Liver (tissue), 8 donors: ENCODE measurements at regions not wholly inside any gene's neighbourhood (a gene's known extent, or its start where the extent isn't known, plus 50 kb on each side); places are given as distances from the start of the nearest gene placed in this dataset.

ENCODE experiments used
- DNase-seq: peaks from one replicate; pipeline ENCODE4 v3.0.0-alpha.2; 2017; ENCODE audit warnings: low spot score
- H3K27ac ChIP-seq, 2 donors: one replicate each; pipeline ENCODE4 v1.7.0; 2013; ENCODE audit warnings: inconsistent platforms in 2 of 2, low read length in 2 of 2, control low read depth in 1 of 2, low read depth in 1 of 2, mild to moderate bottlenecking in 1 of 2
- H3K27me3 ChIP-seq, 4 donors: one replicate each; pipeline versions ENCODE4 v1.6.1 to v1.7.0; 2013; ENCODE audit warnings: low read length in 3 of 4, inconsistent platforms in 1 of 4, mild to moderate bottlenecking in 1 of 4, moderate library complexity in 1 of 4; ENCODE audit not compliant: control insufficient read depth in 4 of 4, insufficient read depth in 4 of 4
- H3K36me3 ChIP-seq, 4 donors: one replicate each; pipeline versions ENCODE4 v1.6.1 to v1.7.0; 2013; ENCODE audit warnings: low read length in 3 of 4, mild to moderate bottlenecking in 3 of 4, low read depth in 1 of 4, moderate library complexity in 1 of 4; ENCODE audit not compliant: control insufficient read depth in 4 of 4, insufficient read depth in 3 of 4
- H3K4me1 ChIP-seq, 4 donors: one replicate each; pipeline versions ENCODE4 v1.6.1 to v1.7.0; 2013; ENCODE audit warnings: low read length in 3 of 4, mild to moderate bottlenecking in 3 of 4, moderate library complexity in 1 of 4; ENCODE audit not compliant: control insufficient read depth in 4 of 4, insufficient read depth in 4 of 4
- H3K4me3 ChIP-seq, 3 donors: one replicate each; pipeline versions ENCODE4 v1.6.1 to v1.7.0; 2013; ENCODE audit warnings: low read length in 3 of 3, control low read depth in 1 of 3, low read depth in 1 of 3, mild to moderate bottlenecking in 1 of 3
- H3K9ac ChIP-seq, 2 donors: one replicate each; pipeline ENCODE4 v1.7.0; 2013; ENCODE audit warnings: low read length in 2 of 2, mild to moderate bottlenecking in 2 of 2, moderate library complexity in 2 of 2, control low read depth in 1 of 2, low read depth in 1 of 2
- H3K9me3 ChIP-seq, 4 donors: one replicate each; pipeline versions ENCODE4 v1.6.1 to v1.7.0; 2013; ENCODE audit warnings: low read length in 3 of 4; ENCODE audit not compliant: control insufficient read depth in 4 of 4
- FOXA1 ChIP-seq: IDR thresholded peaks from 2 replicates; pipeline ENCODE4 v1.6.1; 2016; ENCODE audit warnings: antibody characterized with exemption
- FOXA2 ChIP-seq: IDR thresholded peaks from 2 replicates; pipeline ENCODE4 v1.6.1; 2016; ENCODE audit warnings: antibody characterized with exemption
- GABPA ChIP-seq, 2 donors: IDR thresholded peaks in 1 of 2; conservative IDR thresholded peaks in 1 of 2; 2 replicates each; pipeline ENCODE4 v1.6.1; 2016; ENCODE audit warnings: antibody characterized with exemption in 2 of 2, mild to moderate bottlenecking in 1 of 2, moderate library complexity in 1 of 2
- HNF4G ChIP-seq: IDR thresholded peaks from 2 replicates; pipeline ENCODE4 v1.6.1; 2016; ENCODE audit warnings: antibody characterized with exemption
- JUND ChIP-seq, 2 donors: IDR thresholded peaks; 2 replicates each; pipeline ENCODE4 v1.6.1; 2016; ENCODE audit warnings: antibody characterized with exemption in 2 of 2
- NR2F2 ChIP-seq: IDR thresholded peaks from 2 replicates; pipeline ENCODE4 v1.6.1; 2016; ENCODE audit warnings: antibody characterized with exemption
- RAD21 ChIP-seq, 2 donors: IDR thresholded peaks; 2 replicates each; pipeline ENCODE4 v1.6.1; 2016; ENCODE audit warnings: antibody characterized with exemption in 2 of 2, mild to moderate bottlenecking in 2 of 2
- RXRA ChIP-seq, 2 donors: IDR thresholded peaks; 2 replicates each; pipeline ENCODE4 v1.6.1; 2017 to 2018; ENCODE audit warnings: antibody characterized with exemption in 2 of 2, mild to moderate bottlenecking in 1 of 2
- SP1 ChIP-seq: IDR thresholded peaks from 2 replicates; pipeline ENCODE4 v1.6.1; 2018; ENCODE audit warnings: antibody characterized with exemption, mild to moderate bottlenecking
- TAF1 ChIP-seq: conservative IDR thresholded peaks from 2 replicates; pipeline ENCODE4 v1.6.1; 2016; ENCODE audit warnings: antibody characterized with exemption, mild to moderate bottlenecking
- YY1 ChIP-seq: IDR thresholded peaks from 2 replicates; pipeline ENCODE4 v1.6.1; 2016; ENCODE audit warnings: antibody characterized with exemption, mild to moderate bottlenecking
- WGBS: extraction: QIAGEN DNeasy Blood & Tissue Kit; methylation state at CpG from one replicate; pipeline ENCODE4 v1.1.7; 2013; 5-methylcytosine and 5-hydroxymethylcytosine counted together
- TF ChIP-seq, protein P1 (sequence below): IDR thresholded peaks from 2 replicates; pipeline ENCODE4 v1.6.1; 2016; ENCODE audit warnings: antibody characterized with exemption
- TF ChIP-seq, protein P2 (sequence below): IDR thresholded peaks from 2 replicates; pipeline ENCODE4 v1.6.1; 2016; ENCODE audit warnings: antibody characterized with exemption
- TF ChIP-seq, protein P3 (sequence below): fragments of 150-350 bp; IDR thresholded peaks from 2 replicates; pipeline ENCODE4 v1.5.1; 2017; ENCODE audit warnings: improper control_type of control experiment, low read depth, low read length; ENCODE audit not compliant: missing input control
- TF ChIP-seq, protein P4 (sequence below): IDR thresholded peaks from 2 replicates; pipeline ENCODE4 v1.6.1; 2016; ENCODE audit warnings: antibody characterized with exemption
- donor health status: healthy.
- donor health status: healthy.
- donor health status: healthy.
- donor health status: healthy.
- donor health status: healthy.

DNA sequence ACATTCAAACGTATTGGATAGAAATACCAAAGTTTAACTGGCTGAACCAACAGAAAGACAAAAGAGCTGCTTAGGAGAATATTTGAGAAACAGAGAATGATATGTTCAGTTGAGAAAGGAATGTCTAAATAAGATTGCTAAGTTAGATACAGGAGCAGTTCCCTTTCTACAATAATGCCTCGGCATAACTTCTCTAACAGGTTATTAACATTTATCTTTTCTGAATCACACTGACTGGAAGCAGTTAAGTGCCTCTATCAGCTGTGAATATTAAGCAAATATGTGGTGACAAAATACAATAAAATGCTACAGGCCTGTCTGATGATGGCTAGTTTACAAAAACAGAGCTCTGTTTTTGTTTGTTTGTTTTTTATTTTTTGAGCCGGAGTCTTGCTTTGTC is 121.9 kb downstream of the KCNK1 start:
- no peak for DNase-seq
- no peak overlapping the region for H3K4me3 ChIP-seq
- H3K36me3 ChIP-seq = no peaks in the 10 kb centered on the region

DNA sequence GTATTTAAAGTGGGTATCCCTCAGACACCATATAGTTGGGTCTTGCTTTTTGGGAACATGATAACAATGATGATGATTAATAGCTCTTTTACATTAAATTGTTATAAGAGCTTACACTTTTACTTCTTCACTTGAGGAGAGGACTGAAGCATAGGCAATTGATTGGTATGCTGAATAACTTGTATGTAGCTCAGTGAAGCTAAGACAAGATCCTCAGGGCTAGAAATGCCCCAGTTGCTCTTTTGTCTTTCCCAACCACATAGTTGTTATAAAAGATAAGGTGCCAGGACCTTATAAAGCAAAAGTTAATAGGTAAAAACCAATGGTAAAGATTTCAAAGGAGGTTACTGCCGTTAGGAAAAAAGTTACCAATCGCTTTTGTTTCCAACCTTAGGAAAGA is 123.4 kb downstream of the KCNK1 start:
- WGBS = 96% methylated on average over 2 of the region's 2 CpGs
- DNase-seq = no peak
- H3K9me3 ChIP-seq = no peaks in the 10 kb centered on the region

More for the DNA sequence above, 121.9 kb downstream of the KCNK1 start:
- 59% methylated on average over 3 of the region's 3 CpGs for WGBS
- Histone ChIP-seq H3K4me1 (no peaks in the 10 kb centered on the region), H3K27me3 (no peaks in the 10 kb centered on the region), H3K9me3 (no peaks in the 10 kb centered on the region), H3K27ac (no peak overlapping the region), H3K9ac (no peak overlapping the region)
- TF ChIP-seq RXRA (IDR thresholded peaks at IDR 0.05) (no peak), YY1 (no peak), SP1 (no peak), JUND (IDR thresholded peaks at IDR 0.05) (no peak), FOXA2 (no peak), HNF4G (no peak)
- TF ChIP-seq, protein P1, sequence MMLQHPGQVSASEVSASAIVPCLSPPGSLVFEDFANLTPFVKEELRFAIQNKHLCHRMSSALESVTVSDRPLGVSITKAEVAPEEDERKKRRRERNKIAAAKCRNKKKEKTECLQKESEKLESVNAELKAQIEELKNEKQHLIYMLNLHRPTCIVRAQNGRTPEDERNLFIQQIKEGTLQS = no peak
- TF ChIP-seq, protein P2, sequence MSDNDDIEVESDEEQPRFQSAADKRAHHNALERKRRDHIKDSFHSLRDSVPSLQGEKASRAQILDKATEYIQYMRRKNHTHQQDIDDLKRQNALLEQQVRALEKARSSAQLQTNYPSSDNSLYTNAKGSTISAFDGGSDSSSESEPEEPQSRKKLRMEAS = no peak
- TF ChIP-seq, protein P3, sequence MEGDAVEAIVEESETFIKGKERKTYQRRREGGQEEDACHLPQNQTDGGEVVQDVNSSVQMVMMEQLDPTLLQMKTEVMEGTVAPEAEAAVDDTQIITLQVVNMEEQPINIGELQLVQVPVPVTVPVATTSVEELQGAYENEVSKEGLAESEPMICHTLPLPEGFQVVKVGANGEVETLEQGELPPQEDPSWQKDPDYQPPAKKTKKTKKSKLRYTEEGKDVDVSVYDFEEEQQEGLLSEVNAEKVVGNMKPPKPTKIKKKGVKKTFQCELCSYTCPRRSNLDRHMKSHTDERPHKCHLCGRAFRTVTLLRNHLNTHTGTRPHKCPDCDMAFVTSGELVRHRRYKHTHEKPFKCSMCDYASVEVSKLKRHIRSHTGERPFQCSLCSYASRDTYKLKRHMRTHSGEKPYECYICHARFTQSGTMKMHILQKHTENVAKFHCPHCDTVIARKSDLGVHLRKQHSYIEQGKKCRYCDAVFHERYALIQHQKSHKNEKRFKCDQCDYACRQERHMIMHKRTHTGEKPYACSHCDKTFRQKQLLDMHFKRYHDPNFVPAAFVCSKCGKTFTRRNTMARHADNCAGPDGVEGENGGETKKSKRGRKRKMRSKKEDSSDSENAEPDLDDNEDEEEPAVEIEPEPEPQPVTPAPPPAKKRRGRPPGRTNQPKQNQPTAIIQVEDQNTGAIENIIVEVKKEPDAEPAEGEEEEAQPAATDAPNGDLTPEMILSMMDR = no peak

DNA sequence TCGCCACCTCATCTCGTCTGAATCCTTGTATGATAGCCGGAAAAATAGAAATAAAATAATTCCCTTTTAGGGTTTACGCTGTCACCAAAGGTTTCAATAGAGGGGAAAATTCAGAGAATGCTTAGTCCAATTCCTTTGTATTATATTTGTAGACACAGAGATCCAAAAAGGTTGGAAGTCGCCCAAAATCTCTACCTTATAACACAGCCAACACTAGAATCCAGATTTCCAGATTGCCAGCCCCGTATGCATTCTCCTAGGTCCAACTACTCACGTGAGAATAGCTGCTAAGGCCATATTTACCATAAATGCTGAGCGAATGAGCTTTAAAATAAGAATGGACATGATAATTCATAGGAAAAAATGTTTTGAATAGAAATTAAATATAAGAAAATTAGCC is 124.5 kb downstream of the KCNK1 start:
- no peak overlapping the region for H3K27ac ChIP-seq
- TF ChIP-seq GABPA (IDR thresholded peaks at IDR 0.05 in 1 of 2, conservative IDR thresholded peaks at IDR 0.05 in 1 of 2) = no peak
- TF ChIP-seq RAD21 (IDR thresholded peaks at IDR 0.05) = no peak
- TF ChIP-seq, protein P4, sequence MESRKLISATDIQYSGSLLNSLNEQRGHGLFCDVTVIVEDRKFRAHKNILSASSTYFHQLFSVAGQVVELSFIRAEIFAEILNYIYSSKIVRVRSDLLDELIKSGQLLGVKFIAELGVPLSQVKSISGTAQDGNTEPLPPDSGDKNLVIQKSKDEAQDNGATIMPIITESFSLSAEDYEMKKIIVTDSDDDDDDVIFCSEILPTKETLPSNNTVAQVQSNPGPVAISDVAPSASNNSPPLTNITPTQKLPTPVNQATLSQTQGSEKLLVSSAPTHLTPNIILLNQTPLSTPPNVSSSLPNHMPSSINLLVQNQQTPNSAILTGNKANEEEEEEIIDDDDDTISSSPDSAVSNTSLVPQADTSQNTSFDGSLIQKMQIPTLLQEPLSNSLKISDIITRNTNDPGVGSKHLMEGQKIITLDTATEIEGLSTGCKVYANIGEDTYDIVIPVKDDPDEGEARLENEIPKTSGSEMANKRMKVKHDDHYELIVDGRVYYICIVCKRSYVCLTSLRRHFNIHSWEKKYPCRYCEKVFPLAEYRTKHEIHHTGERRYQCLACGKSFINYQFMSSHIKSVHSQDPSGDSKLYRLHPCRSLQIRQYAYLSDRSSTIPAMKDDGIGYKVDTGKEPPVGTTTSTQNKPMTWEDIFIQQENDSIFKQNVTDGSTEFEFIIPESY = no peak
- no peak for TF ChIP-seq HNF4G
- H3K4me3 ChIP-seq = no peak overlapping the region
- H3K9ac ChIP-seq = no peak overlapping the region
- no peaks in the 10 kb centered on the region for H3K4me1 ChIP-seq
- no peaks in the 10 kb centered on the region for H3K27me3 ChIP-seq
- 92% methylated on average over 8 of the region's 8 CpGs for WGBS
- no peaks in the 10 kb centered on the region for H3K36me3 ChIP-seq
- no peaks in the 10 kb centered on the region for H3K9me3 ChIP-seq
- DNase-seq = no peak

More for the DNA sequence above, 123.4 kb downstream of the KCNK1 start:
- Histone ChIP-seq H3K9ac (no peak overlapping the region), H3K4me1 (no peaks in the 10 kb centered on the region), H3K36me3 (no peaks in the 10 kb centered on the region), H3K4me3 (no peak overlapping the region), H3K27ac (no peak overlapping the region), H3K27me3 (no peaks in the 10 kb centered on the region)
- TF ChIP-seq TAF1 (no peak), YY1 (no peak), FOXA1 (no peak), NR2F2 (no peak), SP1 (no peak)
- TF ChIP-seq, protein P4 = no peak
